ENCODE measurements at regions not wholly inside any gene's neighbourhood (a gene's known extent, or its start where the extent isn't known, plus 50 kb on each side); places are given as distances from the start of the nearest gene placed in this dataset.
A peak's percentile ranks its signal among the peaks of the same experiment; 100 is the strongest.
"Not testable (repeated sequence)": the region's sequence is repeated elsewhere in the genome, so short reads cannot be mapped to it uniquely, and the experiment has no call there.

DNA sequence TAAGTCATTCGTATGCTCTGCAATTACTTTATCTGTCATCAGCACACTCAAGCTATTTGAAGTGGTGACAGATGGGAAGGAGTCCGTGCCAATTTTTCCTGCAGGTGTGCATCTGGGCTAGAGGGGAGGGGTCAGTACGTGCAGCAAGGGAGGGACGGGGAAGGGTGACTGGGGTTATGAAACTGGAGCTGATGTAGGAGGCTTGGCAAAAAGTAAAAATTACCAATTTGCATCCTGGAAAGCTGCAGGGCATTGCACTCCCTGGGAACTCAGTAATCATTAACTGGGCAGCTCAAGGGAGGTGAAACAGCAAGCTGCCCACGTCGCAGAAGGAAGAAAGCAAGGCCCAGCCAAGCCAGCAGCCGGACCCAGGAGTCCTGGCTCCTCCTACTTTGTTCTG, 87.1 kb upstream of the TMEM45B start:
- DNase-seq (ENCODE audit: low read depth in 3 of 3) = no peak

DNA sequence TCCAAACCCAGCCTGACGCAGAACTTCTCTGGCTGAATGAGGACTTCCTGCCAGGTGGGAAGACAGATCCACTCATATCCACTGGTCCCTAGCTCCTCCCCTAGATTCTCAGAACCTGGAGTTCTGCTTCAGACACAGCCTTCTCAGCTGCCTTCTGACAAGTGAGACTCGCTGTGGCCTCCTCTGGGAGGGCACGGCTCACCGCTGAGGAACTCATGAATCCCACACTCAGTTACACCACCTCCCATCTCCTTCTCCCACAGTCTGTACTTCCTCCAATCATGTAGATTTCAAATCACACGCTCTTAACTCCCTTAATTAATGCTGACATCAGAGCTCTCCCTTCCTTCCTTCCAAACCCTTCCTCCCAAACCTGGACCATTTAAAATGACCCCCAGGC, 86.4 kb upstream of the TMEM45B start:
- no peak for DNase-seq (ENCODE audit: low read depth in 3 of 3)

GRCh38 chr11:129729823-129730222, 85.8 kb upstream of the TMEM45B start:
- DNase-seq (ENCODE audit: low read depth in 3 of 3) = no peak

DNA sequence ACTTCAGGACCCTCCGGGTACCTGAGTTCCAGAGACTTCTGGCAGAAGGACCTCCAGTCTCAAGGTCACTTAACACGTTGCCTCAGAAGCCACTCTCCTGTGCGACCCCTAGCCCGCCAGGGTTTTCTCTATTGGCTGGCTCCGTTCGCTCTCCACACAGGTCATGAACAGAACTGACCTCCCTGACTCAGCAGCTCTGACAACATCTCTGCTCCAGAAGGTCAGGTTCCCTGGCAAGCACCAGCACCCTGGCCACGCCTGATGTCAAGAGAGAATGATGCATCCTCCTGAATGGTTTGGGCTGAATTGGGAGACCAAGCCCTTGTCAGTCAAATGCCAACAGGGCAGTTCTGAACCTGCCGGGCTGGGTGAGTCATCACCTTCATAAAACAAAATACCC, 84.3 kb upstream of the TMEM45B start:
- no peak for DNase-seq (ENCODE audit: low read depth in 3 of 3)

GRCh38 chr11:129732941-129733340, 82.7 kb upstream of the TMEM45B start:
- DNase-seq (ENCODE audit: low read depth in 3 of 3) = no peak

- DNase-seq (ENCODE audit: low read depth in 3 of 3) = no peak
Observed at GRCh38 chr11:129733384-129733783, 82.3 kb upstream of the TMEM45B start.

DNA sequence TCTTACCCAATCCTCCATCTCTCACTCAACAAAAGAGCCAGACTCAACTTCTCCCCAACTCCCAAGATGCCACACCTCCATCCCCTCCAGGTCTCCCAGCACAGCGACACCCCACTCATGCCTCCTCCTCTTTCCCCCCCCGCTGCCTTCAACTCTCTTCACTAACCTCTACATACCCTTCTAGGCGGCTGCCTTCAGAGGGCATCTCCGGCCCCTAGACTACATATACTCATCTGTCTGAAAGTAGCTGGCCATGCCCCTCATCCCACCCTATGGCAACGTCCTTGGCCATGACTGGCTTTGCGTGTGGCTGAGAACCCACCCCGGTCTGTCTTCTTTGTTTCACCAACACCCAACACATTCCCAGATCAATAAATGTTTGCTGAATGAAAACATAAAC, 81.7 kb upstream of the TMEM45B start:
- DNase-seq (ENCODE audit: low read depth in 3 of 3) = no peak

DNA sequence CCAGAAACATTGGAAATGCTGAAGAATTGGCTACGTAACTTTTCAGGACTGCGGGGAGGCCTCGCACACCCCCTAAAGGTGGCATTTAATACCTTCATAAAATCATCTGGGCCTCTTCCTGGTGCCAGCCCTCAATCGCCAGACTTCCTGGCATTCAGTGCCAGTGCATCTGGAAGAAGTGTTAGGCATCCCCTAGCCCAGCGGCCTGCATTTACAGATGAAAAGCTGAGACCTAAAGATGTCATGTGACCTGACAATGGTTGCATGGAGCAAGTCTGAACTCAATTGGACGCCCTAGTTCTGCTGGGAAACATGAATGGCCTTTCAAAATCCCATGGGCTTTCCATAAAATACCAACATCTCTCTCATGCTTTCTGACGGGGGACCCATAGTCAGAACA, 81.0 kb upstream of the TMEM45B start:
- DNase-seq (ENCODE audit: low read depth in 3 of 3) = no peak

DNA sequence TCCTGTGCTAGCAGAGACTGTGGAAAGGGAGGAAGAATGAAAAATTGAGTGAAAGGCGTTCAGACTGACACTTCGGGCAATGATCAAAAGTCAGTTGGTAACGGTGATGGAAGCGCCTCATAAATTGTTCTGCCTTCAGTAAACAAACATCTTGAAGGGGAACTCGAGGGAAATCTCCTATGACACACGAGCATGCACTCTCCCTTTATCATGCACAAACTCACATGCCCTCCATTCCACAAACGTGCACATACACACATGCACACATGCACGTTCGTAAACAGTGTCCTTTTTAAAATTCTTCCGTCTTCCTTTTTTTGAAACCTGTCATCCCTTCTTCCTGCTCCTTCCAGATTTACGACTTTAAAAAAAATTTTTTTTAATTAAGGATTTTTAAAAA, 77.8 kb upstream of the TMEM45B start:
- no peak for DNase-seq (ENCODE audit: low read depth in 3 of 3)

DNA sequence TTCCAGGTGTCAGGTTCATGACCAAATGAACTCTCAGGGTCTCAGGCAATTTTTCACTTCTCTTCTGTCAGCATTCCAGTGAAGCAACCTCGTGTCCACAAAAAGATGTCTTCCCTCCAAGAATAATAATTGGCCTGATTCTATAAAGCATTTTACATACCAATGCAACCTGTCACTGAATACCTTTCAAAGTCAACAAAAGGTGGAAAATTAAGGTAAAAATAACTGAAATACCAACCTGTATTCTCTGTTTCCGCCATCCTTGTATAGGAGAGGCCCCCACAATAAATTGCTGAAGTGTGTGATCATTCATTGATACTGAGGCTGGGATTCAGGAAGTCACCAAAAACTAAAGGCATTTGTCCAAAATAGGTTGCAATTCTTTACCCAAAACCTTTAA, 77.4 kb upstream of the TMEM45B start:
- DNase-seq (ENCODE audit: low read depth in 3 of 3) = no peak

- DNase-seq (ENCODE audit: low read depth in 3 of 3) = no peak
Observed at GRCh38 chr11:129739339-129739738, 76.3 kb upstream of the TMEM45B start.

DNA sequence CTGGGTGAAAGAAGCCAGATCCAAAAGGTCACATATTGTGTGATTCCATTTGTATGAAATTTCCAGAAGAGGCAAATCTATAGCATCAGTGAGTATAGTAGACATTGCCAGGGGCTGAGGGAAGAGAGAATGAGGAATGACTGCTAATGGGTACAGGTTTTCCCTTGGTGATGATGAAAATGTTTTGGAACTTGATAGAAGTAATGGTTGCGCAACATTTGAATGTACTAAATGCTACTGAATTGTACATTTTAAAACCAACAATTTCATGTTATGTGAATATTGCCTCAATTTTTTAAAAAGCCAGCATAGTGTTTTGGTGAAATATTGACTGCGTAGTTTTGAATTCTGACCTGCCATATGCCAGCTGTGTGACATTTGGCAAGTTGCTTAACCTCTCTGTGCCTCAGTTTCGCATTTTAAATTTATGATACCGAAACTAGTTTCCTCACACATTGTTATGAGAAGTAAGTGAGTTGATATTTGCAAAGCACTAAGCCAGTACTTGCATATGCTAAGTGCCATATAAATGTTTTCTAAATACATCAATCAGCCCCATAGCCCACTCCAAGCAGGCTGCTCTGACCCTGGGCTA, 75.4 kb upstream of the TMEM45B start:
- DNase-seq (ENCODE audit: low read depth in 3 of 3) = no peak

DNA sequence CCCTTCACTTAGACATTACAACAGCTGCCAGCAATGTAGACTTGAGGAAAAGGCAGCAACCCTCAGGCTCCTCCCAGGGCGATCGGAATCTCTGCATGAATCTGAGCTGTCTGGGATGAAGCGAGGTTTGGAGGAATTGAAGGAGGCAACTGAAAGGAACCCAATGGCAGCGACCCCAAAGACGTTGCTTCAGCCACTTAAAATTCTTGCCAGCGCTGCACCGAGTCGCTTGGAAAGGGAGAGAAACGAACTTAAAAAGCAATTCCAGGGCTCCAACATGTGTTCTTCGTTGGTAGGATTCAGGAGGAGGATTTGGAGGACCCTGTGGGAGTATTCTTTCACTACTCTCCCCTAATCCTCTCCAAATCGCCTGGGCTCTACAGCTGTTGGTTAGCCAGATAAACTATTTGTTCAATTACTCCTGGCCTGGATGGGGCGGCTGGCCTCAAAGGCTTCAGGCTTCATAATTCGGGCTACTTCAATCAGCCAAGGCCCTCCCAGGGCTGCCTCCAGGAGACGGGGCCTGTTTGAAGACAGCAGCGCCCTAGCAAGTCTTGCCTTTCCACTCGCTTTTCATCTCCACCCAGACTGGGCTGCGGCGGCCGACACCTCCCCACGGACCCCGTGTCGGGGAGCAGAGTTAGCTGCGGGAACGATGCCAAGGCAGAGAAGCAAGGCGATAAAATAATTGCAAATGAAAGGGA, 72.4 kb upstream of the TMEM45B start:
- no peak for DNase-seq (ENCODE audit: low read depth in 3 of 3)

DNA sequence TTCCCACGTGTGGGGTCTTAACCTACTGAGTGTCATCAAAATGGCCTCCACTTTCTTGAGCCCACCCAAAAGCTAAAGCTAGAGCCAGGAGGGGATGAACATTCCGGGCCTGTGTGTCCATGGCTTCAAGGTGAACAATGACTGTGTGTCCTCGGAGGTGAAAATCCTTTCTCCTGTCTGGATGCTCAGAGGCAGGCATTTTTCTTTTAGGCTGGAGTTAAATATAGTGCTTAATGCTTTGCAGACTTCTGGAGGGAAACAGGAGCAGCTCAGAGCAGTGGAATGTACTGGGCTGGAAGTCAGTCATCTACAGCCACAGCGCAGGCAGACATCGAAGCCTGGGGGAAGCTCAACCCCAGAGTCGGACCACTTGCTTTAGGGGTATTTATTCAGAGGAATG, 68.6 kb upstream of the TMEM45B start:
- DNase-seq (ENCODE audit: low read depth in 3 of 3) = no peak

GRCh38 chr11:129749141-129749540, 66.5 kb upstream of the TMEM45B start:
- no peak for DNase-seq (ENCODE audit: low read depth in 3 of 3)

- DNase-seq (ENCODE audit: low read depth in 3 of 3) = peak; percentile 61 to 69 (median 65)
Observed at GRCh38 chr11:129750343-129751292, 65.0 kb upstream of the TMEM45B start.

DNA sequence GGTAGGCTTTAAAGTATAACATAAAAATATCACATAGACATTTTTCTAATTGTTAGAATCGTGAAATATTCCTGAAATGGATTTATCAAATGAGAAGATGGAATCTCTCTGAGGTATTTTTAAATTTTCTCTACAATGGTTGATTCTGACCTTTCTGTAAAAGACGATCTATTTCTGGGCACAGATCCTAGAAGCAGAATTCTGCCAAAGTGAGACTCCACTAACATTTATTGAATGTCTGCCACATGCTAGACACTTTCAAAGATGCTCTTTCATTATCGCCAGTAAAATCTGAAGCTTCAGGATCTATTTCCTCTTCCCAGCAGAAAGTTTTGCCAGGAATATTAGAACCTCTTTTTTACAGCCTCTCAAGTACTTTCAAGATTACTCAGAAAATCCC, 64.1 kb upstream of the TMEM45B start:
- DNase-seq (ENCODE audit: low read depth in 3 of 3) = no peak

DNA sequence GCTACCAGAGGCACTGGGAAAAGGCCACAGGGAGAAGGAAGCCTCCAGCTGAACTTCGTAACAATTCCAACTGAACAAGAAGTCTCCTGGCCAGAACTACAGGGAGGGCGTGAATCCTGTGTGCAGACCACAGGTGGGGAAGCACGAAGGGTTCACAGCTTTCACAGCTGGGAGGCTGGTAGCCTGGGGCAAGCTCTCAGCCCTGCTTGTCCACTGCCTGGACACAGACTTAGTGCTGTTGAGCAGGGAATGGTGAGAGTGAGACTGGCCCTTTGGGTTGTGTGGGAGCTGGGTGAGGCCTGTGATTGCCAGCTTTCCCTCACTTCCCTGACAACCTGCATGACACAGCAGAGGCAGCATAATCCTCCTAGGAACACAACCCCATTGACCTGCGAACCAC, 52.1 kb upstream of the TMEM45B start:
- DNase-seq (ENCODE audit: low read depth in 3 of 3) = not testable (repeated sequence)

- DNase-seq (ENCODE audit: low read depth in 3 of 3) = not testable (repeated sequence)
Observed at GRCh38 chr11:129764204-129764603, 51.4 kb upstream of the TMEM45B start.

All from stimulated activated CD4-positive, alpha-beta T cell treated with anti-CD3 and anti-CD28 coated beads, TNF-alpha, amount 100 ng/mL, for 24 hours (primary cell).